ENCODE measurements at regions not wholly inside any gene's neighbourhood (a gene's known extent, or its start where the extent isn't known, plus 50 kb on each side); places are given as distances from the start of the nearest gene placed in this dataset.

- DNase-seq (no peak), ATAC-seq (ENCODE audit: low read depth in 2 of 2) (no peak)
- peaks cover 0 to 5% (median 1%) of the 10 kb centered on the region in 7 donors for H3K9me3 Mint-ChIP-seq
- H3K4me1 ChIP-seq (ENCODE audit: control insufficient read depth, insufficient read depth, low read length, poor library complexity, severe bottlenecking) = no peaks in the 10 kb centered on the region
- H3K27ac Mint-ChIP-seq = no peak overlapping the region
- H3K27me3 Mint-ChIP-seq = no peaks in the 10 kb centered on the region
- H3K4me1 Mint-ChIP-seq = no peaks in the 10 kb centered on the region
- no peaks in the 10 kb centered on the region for H3K27me3 ChIP-seq (ENCODE audit: control insufficient read depth, insufficient read depth, low read length)
- no peak overlapping the region for H3K27ac ChIP-seq (ENCODE audit: insufficient read depth, low read length, poor library complexity, severe bottlenecking)
- no peak overlapping the region for H3K4me3 Mint-ChIP-seq
- H3K4me3 ChIP-seq (ENCODE audit: low read depth, low read length) = no peak overlapping the region
- no peaks in the 10 kb centered on the region for H3K9me3 ChIP-seq (ENCODE audit: control insufficient read depth in 2 of 2, low read length in 2 of 2)
- H3K36me3 ChIP-seq (ENCODE audit: control insufficient read depth, insufficient read depth, low read length) = no peaks in the 10 kb centered on the region
- H3K36me3 Mint-ChIP-seq = no peaks in the 10 kb centered on the region
These were observed 155.0 kb downstream of the GJA1 start for GRCh38 chr6:121590438-121590837.

GRCh38 chr6:121590916-121591315, 155.5 kb downstream of the GJA1 start:
- Mint-ChIP-seq H3K9me3 (peaks cover 0 to 5% (median 1%) of the 10 kb centered on the region in 7 donors), H3K4me1 (no peaks in the 10 kb centered on the region), H3K27me3 (no peaks in the 10 kb centered on the region), H3K27ac (no peak overlapping the region), H3K4me3 (no peak overlapping the region), H3K36me3 (no peaks in the 10 kb centered on the region)
- no peak overlapping the region for H3K27ac ChIP-seq (ENCODE audit: insufficient read depth, low read length, poor library complexity, severe bottlenecking)
- ATAC-seq (ENCODE audit: low read depth in 2 of 2) = no peak
- no peaks in the 10 kb centered on the region for H3K4me1 ChIP-seq (ENCODE audit: control insufficient read depth, insufficient read depth, low read length, poor library complexity, severe bottlenecking)
- no peaks in the 10 kb centered on the region for H3K9me3 ChIP-seq (ENCODE audit: control insufficient read depth in 2 of 2, low read length in 2 of 2)
- H3K27me3 ChIP-seq (ENCODE audit: control insufficient read depth, insufficient read depth, low read length) = no peaks in the 10 kb centered on the region
- H3K4me3 ChIP-seq (ENCODE audit: low read depth, low read length) = no peak overlapping the region
- DNase-seq = no peak
- no peaks in the 10 kb centered on the region for H3K36me3 ChIP-seq (ENCODE audit: control insufficient read depth, insufficient read depth, low read length)

- Mint-ChIP-seq H3K27me3 (no peaks in the 10 kb centered on the region), H3K27ac (no peak overlapping the region), H3K9me3 (peaks cover 0 to 5% (median 2%) of the 10 kb centered on the region in 7 donors), H3K36me3 (no peaks in the 10 kb centered on the region), H3K4me3 (no peak overlapping the region), H3K4me1 (no peaks in the 10 kb centered on the region)
- H3K9me3 ChIP-seq (ENCODE audit: control insufficient read depth in 2 of 2, low read length in 2 of 2) = no peaks in the 10 kb centered on the region
- no peaks in the 10 kb centered on the region for H3K4me1 ChIP-seq (ENCODE audit: control insufficient read depth, insufficient read depth, low read length, poor library complexity, severe bottlenecking)
- ATAC-seq (ENCODE audit: low read depth in 2 of 2) (no peak), DNase-seq (no peak)
- no peaks in the 10 kb centered on the region for H3K36me3 ChIP-seq (ENCODE audit: control insufficient read depth, insufficient read depth, low read length)
- H3K27ac ChIP-seq (ENCODE audit: insufficient read depth, low read length, poor library complexity, severe bottlenecking) = no peak overlapping the region
- H3K4me3 ChIP-seq (ENCODE audit: low read depth, low read length) = no peak overlapping the region
- H3K27me3 ChIP-seq (ENCODE audit: control insufficient read depth, insufficient read depth, low read length) = no peaks in the 10 kb centered on the region
These were observed 157.0 kb downstream of the GJA1 start for GRCh38 chr6:121592261-121592935.

- no peaks in the 10 kb centered on the region for H3K4me1 ChIP-seq (ENCODE audit: control insufficient read depth, insufficient read depth, low read length, poor library complexity, severe bottlenecking)
- H3K4me3 Mint-ChIP-seq = no peak overlapping the region
- no peaks in the 10 kb centered on the region for H3K27me3 Mint-ChIP-seq
- no peak for ATAC-seq (ENCODE audit: low read depth in 2 of 2)
- no peak overlapping the region for H3K4me3 ChIP-seq (ENCODE audit: low read depth, low read length)
- H3K36me3 Mint-ChIP-seq = no peaks in the 10 kb centered on the region
- no peaks in the 10 kb centered on the region for H3K27me3 ChIP-seq (ENCODE audit: control insufficient read depth, insufficient read depth, low read length)
- no peaks in the 10 kb centered on the region for H3K9me3 ChIP-seq (ENCODE audit: control insufficient read depth in 2 of 2, low read length in 2 of 2)
- H3K9me3 Mint-ChIP-seq = peaks cover 0 to 5% (median 2%) of the 10 kb centered on the region in 7 donors
- H3K36me3 ChIP-seq (ENCODE audit: control insufficient read depth, insufficient read depth, low read length) = no peaks in the 10 kb centered on the region
- H3K4me1 Mint-ChIP-seq = no peaks in the 10 kb centered on the region
- no peak for DNase-seq
- no peak overlapping the region for H3K27ac Mint-ChIP-seq
- H3K27ac ChIP-seq (ENCODE audit: insufficient read depth, low read length, poor library complexity, severe bottlenecking) = no peak overlapping the region
These were observed 157.7 kb downstream of the GJA1 start for GRCh38 chr6:121593011-121593641.

GRCh38 chr6:121594053-121594452, 158.6 kb downstream of the GJA1 start:
- no peak overlapping the region for H3K4me3 ChIP-seq (ENCODE audit: low read depth, low read length)

GRCh38 chr6:121595646-121596045, 160.2 kb downstream of the GJA1 start:
- ATAC-seq (ENCODE audit: low read depth in 2 of 2) (no peak), DNase-seq (no peak)
- no peaks in the 10 kb centered on the region for H3K36me3 ChIP-seq (ENCODE audit: control insufficient read depth, insufficient read depth, low read length)
- Mint-ChIP-seq H3K36me3 (no peaks in the 10 kb centered on the region), H3K27ac (no peak overlapping the region), H3K4me1 (no peaks in the 10 kb centered on the region), H3K9me3 (peaks cover 0 to 2% (median 2%) of the 10 kb centered on the region in 7 donors), H3K4me3 (no peak overlapping the region), H3K27me3 (no peaks in the 10 kb centered on the region)
- no peaks in the 10 kb centered on the region for H3K9me3 ChIP-seq (ENCODE audit: control insufficient read depth in 2 of 2, low read length in 2 of 2)
- H3K4me3 ChIP-seq (ENCODE audit: low read depth, low read length) = no peak overlapping the region
- no peak overlapping the region for H3K27ac ChIP-seq (ENCODE audit: insufficient read depth, low read length, poor library complexity, severe bottlenecking)
- no peaks in the 10 kb centered on the region for H3K4me1 ChIP-seq (ENCODE audit: control insufficient read depth, insufficient read depth, low read length, poor library complexity, severe bottlenecking)
- no peaks in the 10 kb centered on the region for H3K27me3 ChIP-seq (ENCODE audit: control insufficient read depth, insufficient read depth, low read length)

More at GRCh38 chr6:121594053-121594452, 158.6 kb downstream of the GJA1 start:
- Histone ChIP-seq H3K4me1 (ENCODE audit: control insufficient read depth, insufficient read depth, low read length, poor library complexity, severe bottlenecking) (no peaks in the 10 kb centered on the region), H3K27me3 (ENCODE audit: control insufficient read depth, insufficient read depth, low read length) (no peaks in the 10 kb centered on the region), H3K27ac (ENCODE audit: insufficient read depth, low read length, poor library complexity, severe bottlenecking) (no peak overlapping the region), H3K36me3 (ENCODE audit: control insufficient read depth, insufficient read depth, low read length) (no peaks in the 10 kb centered on the region), H3K9me3 (ENCODE audit: control insufficient read depth in 2 of 2, low read length in 2 of 2) (no peaks in the 10 kb centered on the region)
- Mint-ChIP-seq H3K4me1 (no peaks in the 10 kb centered on the region), H3K36me3 (no peaks in the 10 kb centered on the region), H3K9me3 (peaks cover 0 to 5% (median 2%) of the 10 kb centered on the region in 7 donors), H3K4me3 (no peak overlapping the region), H3K27ac (no peak overlapping the region), H3K27me3 (no peaks in the 10 kb centered on the region)
- ATAC-seq (ENCODE audit: low read depth in 2 of 2) = no peak
- no peak for DNase-seq

- H3K27ac ChIP-seq (ENCODE audit: insufficient read depth, low read length, poor library complexity, severe bottlenecking) = no peak overlapping the region
- no peaks in the 10 kb centered on the region for H3K4me1 ChIP-seq (ENCODE audit: control insufficient read depth, insufficient read depth, low read length, poor library complexity, severe bottlenecking)
- no peaks in the 10 kb centered on the region for H3K36me3 Mint-ChIP-seq
- ATAC-seq (ENCODE audit: low read depth in 2 of 2) (no peak), DNase-seq (no peak)
- peaks cover 0 to 2% (median 0%) of the 10 kb centered on the region in 7 donors for H3K9me3 Mint-ChIP-seq
- H3K4me3 Mint-ChIP-seq = no peak overlapping the region
- H3K4me3 ChIP-seq (ENCODE audit: low read depth, low read length) = no peak overlapping the region
- no peak overlapping the region for H3K27ac Mint-ChIP-seq
- H3K4me1 Mint-ChIP-seq = no peaks in the 10 kb centered on the region
- H3K27me3 Mint-ChIP-seq = no peaks in the 10 kb centered on the region
- no peaks in the 10 kb centered on the region for H3K27me3 ChIP-seq (ENCODE audit: control insufficient read depth, insufficient read depth, low read length)
- no peaks in the 10 kb centered on the region for H3K9me3 ChIP-seq (ENCODE audit: control insufficient read depth in 2 of 2, low read length in 2 of 2)
- H3K36me3 ChIP-seq (ENCODE audit: control insufficient read depth, insufficient read depth, low read length) = no peaks in the 10 kb centered on the region
These were observed 161.0 kb downstream of the GJA1 start for GRCh38 chr6:121596441-121596840.

GRCh38 chr6:121597654-121598053, 162.2 kb downstream of the GJA1 start:
- Histone ChIP-seq H3K4me1 (ENCODE audit: control insufficient read depth, insufficient read depth, low read length, poor library complexity, severe bottlenecking) (no peaks in the 10 kb centered on the region), H3K27ac (ENCODE audit: insufficient read depth, low read length, poor library complexity, severe bottlenecking) (no peak overlapping the region), H3K4me3 (ENCODE audit: low read depth, low read length) (no peak overlapping the region), H3K27me3 (ENCODE audit: control insufficient read depth, insufficient read depth, low read length) (no peaks in the 10 kb centered on the region), H3K9me3 (ENCODE audit: control insufficient read depth in 2 of 2, low read length in 2 of 2) (no peaks in the 10 kb centered on the region), H3K36me3 (ENCODE audit: control insufficient read depth, insufficient read depth, low read length) (no peaks in the 10 kb centered on the region)
- Mint-ChIP-seq H3K4me3 (no peak overlapping the region), H3K4me1 (no peaks in the 10 kb centered on the region), H3K27me3 (no peaks in the 10 kb centered on the region), H3K27ac (no peak overlapping the region), H3K36me3 (no peaks in the 10 kb centered on the region), H3K9me3 (peaks cover 0 to 2% (median 0%) of the 10 kb centered on the region in 7 donors)
- ATAC-seq (ENCODE audit: low read depth in 2 of 2) (no peak), DNase-seq (no peak)

All from CD4-positive, CD25-positive, alpha-beta regulatory T cell (primary cell).